Right ventricle myocardium superior (tissue), 1 donor: ENCODE measurements at regions not wholly inside any gene's neighbourhood (a gene's known extent, or its start where the extent isn't known, plus 50 kb on each side); places are given as distances from the start of the nearest gene placed in this dataset.
"Not testable (repeated sequence)": the region's sequence is repeated elsewhere in the genome, so short reads cannot be mapped to it uniquely, and the experiment has no call there.

Source experiments
- ATAC-seq: fragments of 200-7000 bp; cut with Tn5 transposase; one replicate; pipeline ENCODE4 v1.9.1; 2020; ENCODE audit warnings: mild to moderate bottlenecking; ENCODE audit not compliant: poor library complexity
- DNase-seq: peaks from one replicate; pipeline ENCODE4 v3.0.0-alpha.2; 2020
- intact Hi-C: fragments of 100-400 bp; cut with DNase I; formaldehyde crosslinking; loops from one replicate; pipeline ENCODE4 v1.11.2; 2022
- donor health status: DM: no; HTN: yes; CAD: no; lungs with severe emphysema.

GRCh38 chr2:65762068-65762467, 329.7 kb upstream of the SPRED2 start:
- intact Hi-C loops = no loop called here
- DNase-seq (no peak), ATAC-seq (no peak)

- no peak for DNase-seq
- intact Hi-C loops = no loop called here
- peak; percentile 71 for ATAC-seq
These were observed 321.8 kb upstream of the SPRED2 start for GRCh38 chr2:65754219-65754618.

- intact Hi-C loops = no loop called here
- no peak for ATAC-seq
- no peak for DNase-seq
These were observed 319.0 kb upstream of the SPRED2 start for GRCh38 chr2:65751408-65751807.

- intact Hi-C loops = no loop called here
- DNase-seq = no peak
- no peak for ATAC-seq
These were observed 317.1 kb upstream of the SPRED2 start for GRCh38 chr2:65749545-65749944.

GRCh38 chr2:65747875-65748274, 315.5 kb upstream of the SPRED2 start:
- DNase-seq, intact Hi-C loops, ATAC-seq: not testable (repeated sequence)

- ATAC-seq (peak; percentile 92), DNase-seq (peak; percentile 52)
- intact Hi-C loops = no loop called here
These were observed 314.7 kb upstream of the SPRED2 start for GRCh38 chr2:65746931-65747675.

- ATAC-seq (no peak), DNase-seq (no peak)
- intact Hi-C loops = no loop called here
These were observed 312.2 kb upstream of the SPRED2 start for GRCh38 chr2:65744477-65745200.

GRCh38 chr2:65742977-65743376, 310.6 kb upstream of the SPRED2 start:
- intact Hi-C loops = no loop called here
- DNase-seq (no peak), ATAC-seq (no peak)

- intact Hi-C loops = no loop called here
- ATAC-seq (no peak), DNase-seq (no peak)
These were observed 307.5 kb upstream of the SPRED2 start for GRCh38 chr2:65739927-65740326.

GRCh38 chr2:65737452-65738011, 305.1 kb upstream of the SPRED2 start:
- intact Hi-C loops = no loop called here
- ATAC-seq = no peak
- DNase-seq = no peak

- no peak for ATAC-seq
- intact Hi-C loops = no loop called here
These were observed 299.1 kb upstream of the SPRED2 start for GRCh38 chr2:65731476-65731875.

GRCh38 chr2:65730186-65730585, 297.8 kb upstream of the SPRED2 start:
- ATAC-seq (no peak), DNase-seq (no peak)
- intact Hi-C loops = no loop called here

More at GRCh38 chr2:65731476-65731875, 299.1 kb upstream of the SPRED2 start:
- no peak for DNase-seq

- intact Hi-C loops = no loop called here
- ATAC-seq = no peak
These were observed 296.8 kb upstream of the SPRED2 start for GRCh38 chr2:65729246-65729645.

GRCh38 chr2:65728477-65729180, 296.2 kb upstream of the SPRED2 start:
- no peak for DNase-seq
- ATAC-seq = no peak
- intact Hi-C loops = no loop called here

More at GRCh38 chr2:65729246-65729645, 296.8 kb upstream of the SPRED2 start:
- DNase-seq = no peak

GRCh38 chr2:65727816-65728215, 295.4 kb upstream of the SPRED2 start:
- ATAC-seq = no peak
- intact Hi-C loops = no loop called here
- no peak for DNase-seq

- DNase-seq = no peak
- intact Hi-C loops = no loop called here
- no peak for ATAC-seq
These were observed 295.0 kb upstream of the SPRED2 start for GRCh38 chr2:65727381-65727780.

- no peak for DNase-seq
- intact Hi-C loops = no loop called here
- no peak for ATAC-seq
These were observed 292.4 kb upstream of the SPRED2 start for GRCh38 chr2:65724752-65725151.

GRCh38 chr2:65724336-65724735, 291.9 kb upstream of the SPRED2 start:
- DNase-seq = no peak
- intact Hi-C loops = no loop called here
- ATAC-seq = no peak

GRCh38 chr2:65722028-65722778, 289.8 kb upstream of the SPRED2 start:
- DNase-seq (peak; percentile 53), ATAC-seq (peak; percentile 92)
- intact Hi-C loops = no loop called here
